K562 (cell line): ENCODE measurements at regions not wholly inside any gene's neighbourhood (a gene's known extent, or its start where the extent isn't known, plus 50 kb on each side); places are given as distances from the start of the nearest gene placed in this dataset.

ENCODE experiments used
- ATAC-seq: fragments of 200-7000 bp; cut with Tn5 transposase; 3 replicates; pipeline ENCODE4 v1.9.1; 2020; ENCODE audit warnings: moderate library complexity
- BruUV-seq: library from RNA; stranded (reverse); fragments of 400-500 nt; replicated peaks from 2 replicates; lab custom pipeline; 2021; lab: Mats Ljungman, UMichigan
- CTCF ChIA-PET: fragments of 300-600 bp; formaldehyde crosslinking; extraction: SDS; loops from one replicate; lab custom pipeline; 2021; ENCODE audit warnings: low intra/inter-chr PET ratio; lab: Yijun Ruan, JAX
- POLR2A ChIA-PET: fragments of 300-600, 350-650 bp; sonication (Branson Sonifier 250); formaldehyde crosslinking; extraction: SDS; loops from one replicate; lab custom pipeline; 2021; ENCODE audit warnings: antibody characterized with exemption, inconsistent platforms; lab: Yijun Ruan, JAX
- DNase-seq, 4 experiments: peaks; one replicate each; pipeline versions ENCODE4 v3.0.0 to v3.0.0-alpha.2; 2011 to 2018; ENCODE audit warnings: low spot score in 3 of 4, mixed read lengths in 3 of 4; ENCODE audit errors: extremely low read depth in 1 of 4
- FAIRE-seq: peaks from 2 replicates; lab custom pipeline; 2011; peaks lifted over from hg19 to GRCh38; lab: Jason Lieb, UNC
- H2AFZ ChIP-seq: 2 replicates; pipeline ENCODE4 v1.6.0; 2011; ENCODE audit warnings: low read depth, low read length, control low read depth, inconsistent platforms
- H3K27ac ChIP-seq: fragments of 200-600 bp; 3 replicates; pipeline ENCODE4 v1.8.0; 2011; ENCODE audit warnings: low read depth, mild to moderate bottlenecking, control low read depth, inconsistent platforms, low read length, moderate library complexity, mixed read lengths; ENCODE audit errors: extremely low read depth
- H3K27me3 ChIP-seq, 2 experiments: fragments of 300-600 bp in 1 of 2; 2 replicates in 1 of 2; 3 replicates in 1 of 2; pipeline versions ENCODE4 v1.6.0 to v1.8.0; 2011; ENCODE audit warnings: inconsistent platforms in 2 of 2, low read length in 2 of 2, mild to moderate bottlenecking in 1 of 2, mixed read lengths in 1 of 2, moderate library complexity in 1 of 2; ENCODE audit not compliant: control insufficient read depth in 2 of 2, insufficient read depth in 2 of 2
- H3K36me3 ChIP-seq: fragments of 300-600 bp; 3 replicates; pipeline ENCODE4 v1.8.0; 2011; ENCODE audit warnings: mild to moderate bottlenecking, low read length, inconsistent platforms; ENCODE audit not compliant: control insufficient read depth, insufficient read depth
- H3K4me1 ChIP-seq, 2 experiments: fragments of 200-600 bp in 1 of 2; replicated peaks in 1 of 2; 2 replicates in 1 of 2; 3 replicates in 1 of 2; pipeline versions ENCODE4 v1.5.1 to v1.8.0; 2011; ENCODE audit warnings: inconsistent platforms in 2 of 2, low read length in 2 of 2, mild to moderate bottlenecking in 1 of 2, mixed read lengths in 1 of 2, moderate library complexity in 1 of 2; ENCODE audit not compliant: control insufficient read depth in 2 of 2, insufficient read depth in 2 of 2
- H3K4me2 ChIP-seq: 2 replicates; pipeline ENCODE4 v1.6.1; 2011; ENCODE audit warnings: low read length, control low read depth, inconsistent platforms, mixed read lengths; ENCODE audit not compliant: insufficient read depth
- H3K4me3 ChIP-seq: fragments of 200-600 bp; sonication (generic), shearing (Covaris generic); 2 replicates; pipeline ENCODE4 v1.5.1; 2016; ENCODE audit warnings: control low read depth, inconsistent platforms
- H3K79me2 ChIP-seq: fragments of 200-600 bp; 3 replicates; pipeline ENCODE4 v1.8.0; 2011; ENCODE audit warnings: low read length, inconsistent platforms; ENCODE audit not compliant: control insufficient read depth, insufficient read depth
- H3K9ac ChIP-seq, 2 experiments: 2 replicates each; pipeline versions ENCODE4 v1.6.0 to v1.6.1; 2011; ENCODE audit warnings: low read depth in 2 of 2, low read length in 2 of 2, control low read depth in 1 of 2, inconsistent platforms in 1 of 2, mild to moderate bottlenecking in 1 of 2, mixed read lengths in 1 of 2; ENCODE audit not compliant: insufficient read depth in 1 of 2
- H3K9me1 ChIP-seq: one replicate; pipeline ENCODE4 v1.6.0; 2011; ENCODE audit warnings: inconsistent platforms, mild to moderate bottlenecking, low read length, moderate library complexity; ENCODE audit not compliant: control insufficient read depth, insufficient read depth
- H3K9me3 ChIP-seq: replicated peaks from 2 replicates; pipeline ENCODE4 v1.5.1; 2011; ENCODE audit warnings: low read depth, low read length, inconsistent platforms; ENCODE audit not compliant: control insufficient read depth, insufficient read depth
- H4K20me1 ChIP-seq: replicated peaks from 2 replicates; pipeline ENCODE4 v1.6.1; 2011; ENCODE audit warnings: low read length, inconsistent platforms, mixed read lengths; ENCODE audit not compliant: control insufficient read depth, insufficient read depth
- BMI1 ChIP-seq: fragments of 150-350 bp; IDR thresholded peaks from 2 replicates; pipeline ENCODE4 v1.6.1; 2014; ENCODE audit warnings: low read length
- CEBPB ChIP-seq: fragments of 450-650 bp; IDR thresholded peaks from 2 replicates; pipeline ENCODE4 v1.6.1; 2016; ENCODE audit warnings: missing genetic modification characterization, missing compliant biosample characterization
- LARP7 ChIP-seq: fragments of 450-650 bp; IDR thresholded peaks from 2 replicates; pipeline ENCODE4 v1.6.1; 2016
- NELFE ChIP-seq: IDR thresholded peaks from 2 replicates; pipeline ENCODE4 v1.6.1; 2011; ENCODE audit warnings: mild to moderate bottlenecking; ENCODE audit not compliant: insufficient read depth, insufficient read length
- NFRKB ChIP-seq: fragments of 450-650 bp; IDR thresholded peaks from 2 replicates; pipeline ENCODE4 v1.6.1; 2016; ENCODE audit warnings: low read depth
- RFX5 ChIP-seq: IDR thresholded peaks from 2 replicates; pipeline ENCODE4 v1.6.1; 2011; ENCODE audit warnings: low read depth, mild to moderate bottlenecking, improper control_type of control experiment, low read length
- TAF9B ChIP-seq: fragments of 450-650 bp; IDR thresholded peaks from 2 replicates; pipeline ENCODE4 v1.6.1; 2018; ENCODE audit warnings: mild to moderate bottlenecking; ENCODE audit not compliant: partially characterized antibody
- ZNF584 ChIP-seq: fragments of 200-800 bp; sonication (Bioruptor generic); IDR thresholded peaks from 2 replicates; pipeline ENCODE4 v1.6.1; 2016; ENCODE audit warnings: low read depth, mild to moderate bottlenecking, missing genetic modification characterization, missing compliant biosample characterization
- ZNF695 ChIP-seq: fragments of 450-650 bp; formaldehyde crosslinking; IDR thresholded peaks from 2 replicates; pipeline ENCODE4 v1.4.0; 2020; ENCODE audit warnings: mild to moderate bottlenecking, moderate library complexity
- WGBS: fragments of 100-300 bp; shearing (Covaris generic); methylation state at CpG from one replicate; pipeline ENCODE4 v1.1.6; 2016; ENCODE audit warnings: low coverage, mixed read lengths; ENCODE audit not compliant: insufficient coverage; ENCODE audit errors: missing lambda C conversion rate; 5-methylcytosine and 5-hydroxymethylcytosine counted together
- in situ Hi-C: fragments of 300-500 bp; cut with MboI; formaldehyde crosslinking; loops from 4 replicates; pipeline ENCODE4 v1.15.0; 2018; ENCODE audit warnings: inconsistent platforms, mixed read lengths
- intact Hi-C: fragments of 100-400 bp; cut with micrococcal nuclease; formaldehyde crosslinking; loops from 2 replicates; pipeline ENCODE4 v1.14.2; 2022
- TF ChIP-seq, protein P1 (sequence below), 2 experiments: fragments of 450-650 bp; IDR thresholded peaks; 2 replicates each; pipeline ENCODE4 v1.6.1; 2016

- no peak for FAIRE-seq
Observed at GRCh38 chr2:23249348-23249747, 135.6 kb upstream of the KLHL29 start.

More at GRCh38 chr2:23249348-23249747, 135.6 kb upstream of the KLHL29 start:
- Histone ChIP-seq H3K27ac (no peak overlapping the region), H3K27me3 (no peaks in the 10 kb centered on the region; a peak in 1 of 5 replicates), H3K9me3 (no peaks in the 10 kb centered on the region), H3K4me3 (no peak overlapping the region), H3K9ac (no peak overlapping the region), H4K20me1 (no peaks in the 10 kb centered on the region), H3K9me1 (no peaks in the 10 kb centered on the region), H3K36me3 (no peaks in the 10 kb centered on the region), H3K79me2 (no peaks in the 10 kb centered on the region), H2AFZ (no peak overlapping the region), H3K4me2 (no peak overlapping the region), H3K4me1 (no peaks in the 10 kb centered on the region)
- intact Hi-C loops = no loop called here
- TF ChIP-seq ZNF695 (CRISPR knock-in tag) = no peak
- no peak for TF ChIP-seq BMI1
- TF ChIP-seq, protein P1, sequence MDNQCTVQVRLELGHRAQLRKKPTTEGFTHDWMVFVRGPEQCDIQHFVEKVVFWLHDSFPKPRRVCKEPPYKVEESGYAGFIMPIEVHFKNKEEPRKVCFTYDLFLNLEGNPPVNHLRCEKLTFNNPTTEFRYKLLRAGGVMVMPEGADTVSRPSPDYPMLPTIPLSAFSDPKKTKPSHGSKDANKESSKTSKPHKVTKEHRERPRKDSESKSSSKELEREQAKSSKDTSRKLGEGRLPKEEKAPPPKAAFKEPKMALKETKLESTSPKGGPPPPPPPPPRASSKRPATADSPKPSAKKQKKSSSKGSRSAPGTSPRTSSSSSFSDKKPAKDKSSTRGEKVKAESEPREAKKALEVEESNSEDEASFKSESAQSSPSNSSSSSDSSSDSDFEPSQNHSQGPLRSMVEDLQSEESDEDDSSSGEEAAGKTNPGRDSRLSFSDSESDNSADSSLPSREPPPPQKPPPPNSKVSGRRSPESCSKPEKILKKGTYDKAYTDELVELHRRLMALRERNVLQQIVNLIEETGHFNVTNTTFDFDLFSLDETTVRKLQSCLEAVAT (IDR thresholded peaks at IDR 0.05) = no peak
- TF ChIP-seq RFX5 = no peak
- no peak for TF ChIP-seq TAF9B
- TF ChIP-seq NELFE = no peak
- TF ChIP-seq ZNF584 (CRISPR knock-in tag) = no peak
- TF ChIP-seq LARP7 = no peak
- no peak for TF ChIP-seq CEBPB
- TF ChIP-seq NFRKB = no peak
- DNase-seq = no peak
- ChIA-PET CTCF (no interaction called here), POLR2A (interaction anchor here (0.8 kb wide), 1 partner anchor 1240 kb away, joined by 5 read pairs; no protein-coding TSS in a partner anchor)
- in situ Hi-C loops = no loop called here
- 0% methylated on average over 5 of the region's 5 CpGs for WGBS
- BruUV-seq = no TSS peak
- ATAC-seq = no peak
